BJ (cell line): ENCODE measurements at regions not wholly inside any gene's neighbourhood (a gene's known extent, or its start where the extent isn't known, plus 50 kb on each side); places are given as distances from the start of the nearest gene placed in this dataset.

ENCODE experiments used
- CTCF ChIA-PET: fragments of 350-600 bp; formaldehyde crosslinking; extraction: SDS; loops from one replicate; lab custom pipeline; 2021; ENCODE audit warnings: antibody characterized with exemption, inconsistent platforms; lab: Yijun Ruan, JAX
- POLR2A ChIA-PET: fragments of 300-600 bp; sonication (Branson Sonifier 250); formaldehyde crosslinking; extraction: SDS; loops from one replicate; lab custom pipeline; 2021; ENCODE audit warnings: antibody characterized with exemption; lab: Charles Lee
- DNase-seq: peaks from one replicate; pipeline ENCODE4 v3.0.0-alpha.2; 2011; ENCODE audit warnings: low read depth
- H3K27me3 ChIP-seq: 2 replicates; pipeline ENCODE4 v1.6.0; 2011; ENCODE audit warnings: low read length; ENCODE audit not compliant: control insufficient read depth, insufficient read depth
- H3K36me3 ChIP-seq: 2 replicates; pipeline ENCODE4 v1.5.1; 2011; ENCODE audit warnings: low read length; ENCODE audit not compliant: control insufficient read depth, insufficient read depth
- H3K4me3 ChIP-seq: 2 replicates; pipeline ENCODE4 v1.5.1; 2011; ENCODE audit warnings: low read depth, mild to moderate bottlenecking, control low read depth, low read length
- TF ChIP-seq, protein P1 (sequence below): IDR thresholded peaks from 2 replicates; pipeline ENCODE4 v1.5.1; 2011; ENCODE audit warnings: low read depth, mild to moderate bottlenecking, control low read depth, inconsistent platforms, low read length, moderate library complexity; ENCODE audit not compliant: insufficient read depth

DNA sequence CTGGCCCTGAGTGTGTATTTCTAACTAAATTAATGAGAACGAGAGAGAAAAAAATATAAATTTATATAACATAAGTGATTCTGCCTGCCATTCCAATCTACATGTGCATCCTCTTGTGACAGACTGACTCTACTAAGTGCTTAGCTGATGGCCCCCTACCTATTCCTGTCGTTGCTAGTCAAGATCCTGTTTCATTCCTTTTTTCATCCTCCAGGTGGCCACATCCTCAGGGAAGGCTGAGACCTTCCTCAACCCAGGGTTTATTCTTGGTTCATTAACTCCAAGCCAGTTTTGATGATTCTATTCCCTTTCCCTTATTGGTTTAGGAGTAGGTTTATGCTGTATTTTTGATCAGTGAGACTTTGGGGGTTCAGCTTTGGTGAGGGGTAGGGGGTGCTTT lies 201.3 kb downstream of the C9orf152 start:
- ChIA-PET POLR2A (no interaction called here), CTCF (interaction anchor here (0.8 to 1.3 kb wide), 2 partner anchors 9 to 146 kb away, joined by 3 read pairs; no protein-coding TSS in a partner anchor)
- no peak overlapping the region for H3K4me3 ChIP-seq
- H3K36me3 ChIP-seq, result no peaks in the 10 kb centered on the region
- DNase-seq, result no peak
- TF ChIP-seq, protein P1, sequence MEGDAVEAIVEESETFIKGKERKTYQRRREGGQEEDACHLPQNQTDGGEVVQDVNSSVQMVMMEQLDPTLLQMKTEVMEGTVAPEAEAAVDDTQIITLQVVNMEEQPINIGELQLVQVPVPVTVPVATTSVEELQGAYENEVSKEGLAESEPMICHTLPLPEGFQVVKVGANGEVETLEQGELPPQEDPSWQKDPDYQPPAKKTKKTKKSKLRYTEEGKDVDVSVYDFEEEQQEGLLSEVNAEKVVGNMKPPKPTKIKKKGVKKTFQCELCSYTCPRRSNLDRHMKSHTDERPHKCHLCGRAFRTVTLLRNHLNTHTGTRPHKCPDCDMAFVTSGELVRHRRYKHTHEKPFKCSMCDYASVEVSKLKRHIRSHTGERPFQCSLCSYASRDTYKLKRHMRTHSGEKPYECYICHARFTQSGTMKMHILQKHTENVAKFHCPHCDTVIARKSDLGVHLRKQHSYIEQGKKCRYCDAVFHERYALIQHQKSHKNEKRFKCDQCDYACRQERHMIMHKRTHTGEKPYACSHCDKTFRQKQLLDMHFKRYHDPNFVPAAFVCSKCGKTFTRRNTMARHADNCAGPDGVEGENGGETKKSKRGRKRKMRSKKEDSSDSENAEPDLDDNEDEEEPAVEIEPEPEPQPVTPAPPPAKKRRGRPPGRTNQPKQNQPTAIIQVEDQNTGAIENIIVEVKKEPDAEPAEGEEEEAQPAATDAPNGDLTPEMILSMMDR, result no peak
- H3K27me3 ChIP-seq, result no peaks in the 10 kb centered on the region

DNA sequence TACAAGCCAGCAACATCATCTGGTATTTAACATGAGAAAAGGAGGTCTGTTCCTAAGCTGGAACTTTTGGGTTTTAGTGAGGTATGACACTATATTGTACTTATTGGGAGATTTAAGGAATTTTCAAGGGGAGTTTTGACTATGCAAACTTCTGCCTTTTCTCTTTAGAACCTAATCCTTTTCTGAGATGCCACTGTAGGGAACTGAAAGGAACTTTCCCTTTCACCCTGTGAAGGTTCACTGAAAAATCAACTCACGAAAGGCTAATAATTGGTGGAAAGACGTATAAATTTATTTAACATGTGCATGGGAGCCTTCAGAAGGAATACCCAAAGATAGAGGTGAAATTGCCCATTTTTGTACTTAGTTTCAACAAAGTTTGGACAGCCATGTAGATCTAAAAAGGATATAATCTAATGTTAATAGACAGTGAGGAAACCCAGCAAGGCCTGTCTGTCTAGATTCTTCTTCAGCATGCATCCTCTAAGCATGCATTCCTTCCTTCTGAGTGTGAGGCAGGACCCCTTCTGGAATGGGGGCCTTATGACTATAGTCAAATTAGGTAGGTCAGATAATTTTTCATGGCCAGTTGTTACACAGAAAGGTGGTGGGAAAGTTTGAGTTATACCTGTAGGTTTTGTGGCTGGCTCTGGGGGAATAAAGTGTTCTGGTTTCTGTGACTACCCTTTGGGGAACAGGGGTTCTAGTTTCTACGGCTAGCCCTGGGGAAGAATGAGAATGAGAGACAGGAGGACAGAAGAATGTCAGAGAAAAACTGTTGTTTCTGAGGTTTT lies 200.3 kb downstream of the C9orf152 start:
- Histone ChIP-seq H3K4me3 (no peak overlapping the region), H3K36me3 (no peaks in the 10 kb centered on the region), H3K27me3 (no peaks in the 10 kb centered on the region)
- no peak for DNase-seq
- TF ChIP-seq, protein P1, result no peak
- ChIA-PET CTCF (interaction anchor here (1.3 kb wide), 1 partner anchor 8 kb away, joined by 3 read pairs; no protein-coding TSS in a partner anchor), POLR2A (no interaction called here)

DNA sequence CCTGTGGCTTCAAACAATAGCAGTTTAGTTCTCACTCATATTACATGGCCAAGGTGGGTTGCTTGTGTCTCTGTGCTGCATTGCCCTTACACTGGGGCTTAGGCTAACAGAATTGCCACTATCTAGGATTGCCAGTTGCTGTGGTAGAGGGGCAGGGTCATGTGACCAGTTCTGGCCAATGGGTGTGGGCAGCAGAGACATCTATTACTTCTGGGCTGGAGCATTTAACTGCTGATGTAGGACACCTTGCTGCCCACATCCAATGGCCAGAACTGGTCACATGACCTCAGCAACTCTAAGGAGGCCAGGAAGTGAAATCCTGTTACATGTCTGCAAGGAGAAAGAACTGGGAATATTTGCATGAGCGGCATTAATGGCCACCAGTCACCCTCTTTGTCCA lies 199.3 kb downstream of the C9orf152 start:
- DNase-seq, result no peak
- TF ChIP-seq, protein P1, result no peak
- Histone ChIP-seq H3K36me3 (no peaks in the 10 kb centered on the region), H3K27me3 (no peaks in the 10 kb centered on the region), H3K4me3 (no peak overlapping the region)
- CTCF ChIA-PET, result no interaction called here
- POLR2A ChIA-PET, result no interaction called here

DNA sequence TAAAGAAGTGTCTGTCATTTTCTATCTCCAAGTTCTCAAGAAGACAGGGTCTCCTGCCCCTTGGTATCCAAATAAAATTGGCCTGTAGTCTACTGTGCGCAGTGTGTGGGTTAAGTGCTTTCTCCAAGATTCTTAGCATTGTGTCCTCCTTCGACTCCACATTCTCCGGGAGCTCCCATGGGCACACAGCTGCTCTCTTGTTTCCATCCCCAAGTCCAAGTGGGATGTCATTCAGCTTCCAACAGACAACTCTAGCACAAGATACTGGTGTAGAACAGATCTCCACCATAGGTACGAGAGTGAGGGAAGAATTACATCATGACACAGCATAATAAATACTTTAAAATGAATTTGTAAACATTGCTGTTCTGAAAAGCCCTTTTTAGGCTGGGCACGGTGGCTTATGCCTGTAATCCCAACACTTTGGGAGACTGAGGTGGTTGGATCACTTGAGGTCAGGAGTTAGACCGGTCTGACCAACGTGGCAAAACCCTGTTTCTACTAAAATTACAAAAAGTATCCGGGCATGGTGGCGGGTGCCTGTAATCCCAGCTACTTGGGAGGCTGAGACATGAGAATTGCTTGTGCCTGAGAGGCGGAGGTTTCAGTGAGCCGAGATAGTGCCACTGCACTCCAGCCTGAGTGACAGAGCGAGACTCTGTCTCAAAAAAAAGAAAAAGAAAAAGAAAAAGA lies 196.2 kb downstream of the C9orf152 start:
- no peak for DNase-seq
- TF ChIP-seq, protein P1, result no peak
- Histone ChIP-seq H3K36me3 (no peaks in the 10 kb centered on the region), H3K27me3 (no peaks in the 10 kb centered on the region), H3K4me3 (no peak overlapping the region)
- POLR2A ChIA-PET, result no interaction called here
- CTCF ChIA-PET, result interaction anchor here (0.7 kb wide), 1 partner anchor 571 kb away, joined by 3 read pairs; no protein-coding TSS in a partner anchor

DNA sequence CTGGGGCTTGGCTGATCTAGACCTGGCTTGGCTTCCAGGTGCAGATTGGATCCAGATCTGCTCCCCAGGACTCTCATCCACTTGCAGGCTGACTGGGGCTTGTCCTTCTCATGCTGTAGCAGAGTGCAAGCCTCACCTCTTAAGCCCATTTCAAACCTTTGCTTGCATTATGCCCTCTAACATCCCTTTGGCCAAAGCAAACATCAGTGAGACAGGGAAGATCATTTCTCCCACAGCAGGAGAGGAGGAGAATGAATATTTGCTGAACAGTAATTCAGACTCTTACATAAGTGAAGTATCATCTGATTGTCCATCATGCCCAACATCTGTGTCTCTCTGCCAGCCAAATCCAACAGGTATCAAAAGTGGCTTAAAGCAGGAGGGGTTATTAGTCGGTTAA lies 194.9 kb downstream of the C9orf152 start:
- Histone ChIP-seq H3K27me3 (no peaks in the 10 kb centered on the region), H3K36me3 (no peaks in the 10 kb centered on the region), H3K4me3 (no peak overlapping the region)
- no peak for DNase-seq
- TF ChIP-seq, protein P1, result no peak
- POLR2A ChIA-PET, result no interaction called here
- CTCF ChIA-PET, result no interaction called here
